ENCODE measurements at regions not wholly inside any gene's neighbourhood (a gene's known extent, or its start where the extent isn't known, plus 50 kb on each side); places are given as distances from the start of the nearest gene placed in this dataset.

GRCh38 chr9:118326326-118326725 lies 622.1 kb downstream of the TLR4 start:
- Histone ChIP-seq H3K4me3 (replicated peaks in 1 of 4; ENCODE audit: control extremely low read depth in 1 of 4, insufficient read depth in 1 of 4, low read depth in 3 of 4, low read length in 4 of 4) (no peak overlapping the region), H4K20me1 (ENCODE audit: control insufficient read depth, extremely low read depth, insufficient read depth, low read length) (no peaks in the 10 kb centered on the region), H3K9ac (ENCODE audit: insufficient read depth, low read length) (no peak overlapping the region), H3K27ac (ENCODE audit: insufficient read depth, low read length) (no peak overlapping the region), H3K4me1 (ENCODE audit: control insufficient read depth, extremely low read depth, insufficient read depth, low read length) (no peaks in the 10 kb centered on the region), H3K27me3 (ENCODE audit: control insufficient read depth, insufficient read depth, low read length) (no peaks in the 10 kb centered on the region), H3K9me3 (ENCODE audit: control insufficient read depth, insufficient read depth, low read depth, low read length) (no peaks in the 10 kb centered on the region), H3K4me2 (ENCODE audit: extremely low read depth, insufficient read depth, low read length) (no peak overlapping the region), H3K36me3 (ENCODE audit: control insufficient read depth, insufficient read depth, low read length) (no peaks in the 10 kb centered on the region), H2AFZ (ENCODE audit: low read length) (no peak overlapping the region), H3K79me2 (ENCODE audit: control insufficient read depth, insufficient read depth, low read length) (no peaks in the 10 kb centered on the region)
- no peak for DNase-seq (ENCODE audit: low read depth in 2 of 2)
- TF ChIP-seq EZH2 (IDR thresholded peaks at IDR 0.05; ENCODE audit: low read length, missing control alignments) (no peak), CTCF (conservative IDR thresholded peaks at IDR 0.05 in 1 of 2, IDR thresholded peaks at IDR 0.05 in 1 of 2; ENCODE audit: low read depth in 1 of 2, low read length in 2 of 2) (no peak)

GRCh38 chr9:118330191-118330986 lies 626.2 kb downstream of the TLR4 start:
- no peaks in the 10 kb centered on the region for H3K36me3 ChIP-seq (ENCODE audit: control insufficient read depth, insufficient read depth, low read length)
- H2AFZ ChIP-seq (ENCODE audit: low read length): no peak overlapping the region
- H3K79me2 ChIP-seq (ENCODE audit: control insufficient read depth, insufficient read depth, low read length): no peaks in the 10 kb centered on the region
- peak in 1 of 2 donors; percentile 58 for DNase-seq (ENCODE audit: low read depth in 2 of 2)
- no peak overlapping the region for H3K27ac ChIP-seq (ENCODE audit: insufficient read depth, low read length)
- H4K20me1 ChIP-seq (ENCODE audit: control insufficient read depth, extremely low read depth, insufficient read depth, low read length): no peaks in the 10 kb centered on the region
- no peak overlapping the region for H3K9ac ChIP-seq (ENCODE audit: insufficient read depth, low read length)
- H3K4me1 ChIP-seq (ENCODE audit: control insufficient read depth, extremely low read depth, insufficient read depth, low read length): no peaks in the 10 kb centered on the region
- no peaks in the 10 kb centered on the region for H3K27me3 ChIP-seq (ENCODE audit: control insufficient read depth, insufficient read depth, low read length)
- no peak overlapping the region for H3K4me2 ChIP-seq (ENCODE audit: extremely low read depth, insufficient read depth, low read length)
- no peaks in the 10 kb centered on the region for H3K9me3 ChIP-seq (ENCODE audit: control insufficient read depth, insufficient read depth, low read depth, low read length)
- no peak overlapping the region for H3K4me3 ChIP-seq (replicated peaks in 1 of 4; ENCODE audit: control extremely low read depth in 1 of 4, insufficient read depth in 1 of 4, low read depth in 3 of 4, low read length in 4 of 4)
- TF ChIP-seq EZH2 (IDR thresholded peaks at IDR 0.05; ENCODE audit: low read length, missing control alignments): no peak
- no peak for TF ChIP-seq CTCF (conservative IDR thresholded peaks at IDR 0.05 in 1 of 2, IDR thresholded peaks at IDR 0.05 in 1 of 2; ENCODE audit: low read depth in 1 of 2, low read length in 2 of 2)

GRCh38 chr9:118331622-118332045 lies 627.4 kb downstream of the TLR4 start:
- no peak overlapping the region for H2AFZ ChIP-seq (ENCODE audit: low read length)
- no peak overlapping the region for H3K4me2 ChIP-seq (ENCODE audit: extremely low read depth, insufficient read depth, low read length)
- H4K20me1 ChIP-seq (ENCODE audit: control insufficient read depth, extremely low read depth, insufficient read depth, low read length): no peaks in the 10 kb centered on the region
- H3K79me2 ChIP-seq (ENCODE audit: control insufficient read depth, insufficient read depth, low read length): no peaks in the 10 kb centered on the region
- H3K27me3 ChIP-seq (ENCODE audit: control insufficient read depth, insufficient read depth, low read length): no peaks in the 10 kb centered on the region
- H3K9ac ChIP-seq (ENCODE audit: insufficient read depth, low read length): no peak overlapping the region
- H3K4me3 ChIP-seq (replicated peaks in 1 of 4; ENCODE audit: control extremely low read depth in 1 of 4, insufficient read depth in 1 of 4, low read depth in 3 of 4, low read length in 4 of 4): no peak overlapping the region
- TF ChIP-seq EZH2 (IDR thresholded peaks at IDR 0.05; ENCODE audit: low read length, missing control alignments) (no peak), CTCF (conservative IDR thresholded peaks at IDR 0.05 in 1 of 2, IDR thresholded peaks at IDR 0.05 in 1 of 2; ENCODE audit: low read depth in 1 of 2, low read length in 2 of 2) (no peak)
- H3K27ac ChIP-seq (ENCODE audit: insufficient read depth, low read length): no peak overlapping the region
- no peaks in the 10 kb centered on the region for H3K9me3 ChIP-seq (ENCODE audit: control insufficient read depth, insufficient read depth, low read depth, low read length)
- DNase-seq (ENCODE audit: low read depth in 2 of 2): peak; percentile 0 to 94
- no peaks in the 10 kb centered on the region for H3K36me3 ChIP-seq (ENCODE audit: control insufficient read depth, insufficient read depth, low read length)
- H3K4me1 ChIP-seq (ENCODE audit: control insufficient read depth, extremely low read depth, insufficient read depth, low read length): no peaks in the 10 kb centered on the region
